Fibroblast of lung (primary cell): ENCODE measurements at regions not wholly inside any gene's neighbourhood (a gene's known extent, or its start where the extent isn't known, plus 50 kb on each side); places are given as distances from the start of the nearest gene placed in this dataset.

Experiments used
- DNase-seq, 2 donors: peaks; one replicate each; pipeline versions ENCODE4 v3.0.0 to v3.0.0-alpha.2; 2010; ENCODE audit warnings: low read depth in 2 of 2
- H2AFZ ChIP-seq: 2 replicates; pipeline ENCODE4 v1.5.1; 2012; ENCODE audit warnings: low read length, control low read depth, inconsistent platforms
- H3K27ac ChIP-seq: 2 replicates; pipeline ENCODE4 v1.5.1; 2011; ENCODE audit warnings: low read length, control low read depth; ENCODE audit not compliant: insufficient read depth
- H3K27me3 ChIP-seq: 2 replicates; pipeline ENCODE4 v1.5.1; 2011; ENCODE audit warnings: mild to moderate bottlenecking, low read length; ENCODE audit not compliant: control insufficient read depth, insufficient read depth
- H3K36me3 ChIP-seq: 2 replicates; pipeline ENCODE4 v1.5.1; 2011; ENCODE audit warnings: low read length; ENCODE audit not compliant: control insufficient read depth, insufficient read depth
- H3K4me1 ChIP-seq: 2 replicates; pipeline ENCODE4 v1.5.1; 2011; ENCODE audit warnings: low read length; ENCODE audit not compliant: control insufficient read depth, insufficient read depth; ENCODE audit errors: extremely low read depth
- H3K4me2 ChIP-seq: 2 replicates; pipeline ENCODE4 v1.5.1; 2011; ENCODE audit warnings: low read length, control low read depth; ENCODE audit not compliant: insufficient read depth; ENCODE audit errors: extremely low read depth
- H3K4me3 ChIP-seq, 4 experiments: fragments of 200-600 bp in 1 of 4; sonication (generic) in 1 of 4; replicated peaks in 1 of 4; 2 replicates each; pipeline ENCODE4 v1.5.1; 2011 to 2016; ENCODE audit warnings: low read length in 4 of 4, low read depth in 3 of 4, mild to moderate bottlenecking in 3 of 4, control low read depth in 2 of 4, inconsistent platforms in 1 of 4, mixed read lengths in 1 of 4; ENCODE audit not compliant: insufficient read depth in 1 of 4; ENCODE audit errors: control extremely low read depth in 1 of 4
- H3K79me2 ChIP-seq: 2 replicates; pipeline ENCODE4 v1.5.1; 2012; ENCODE audit warnings: mild to moderate bottlenecking, low read length, inconsistent platforms; ENCODE audit not compliant: control insufficient read depth, insufficient read depth
- H3K9ac ChIP-seq: 2 replicates; pipeline ENCODE4 v1.5.1; 2011; ENCODE audit warnings: mild to moderate bottlenecking, low read length, control low read depth; ENCODE audit not compliant: insufficient read depth
- H3K9me3 ChIP-seq: 2 replicates; pipeline ENCODE4 v1.5.1; 2012; ENCODE audit warnings: low read depth, low read length; ENCODE audit not compliant: control insufficient read depth, insufficient read depth
- H4K20me1 ChIP-seq: 2 replicates; pipeline ENCODE4 v1.5.1; 2011; ENCODE audit warnings: low read length; ENCODE audit not compliant: control insufficient read depth, insufficient read depth; ENCODE audit errors: extremely low read depth
- EZH2 ChIP-seq: IDR thresholded peaks from 2 replicates; pipeline ENCODE4 v1.5.1; 2012; ENCODE audit warnings: low read length, control low read depth, mild to moderate bottlenecking; ENCODE audit errors: missing control alignments
- TF ChIP-seq, protein P1 (sequence below), 2 donors: IDR thresholded peaks in 1 of 2; conservative IDR thresholded peaks in 1 of 2; 1 replicate in 1 of 2; 2 replicates in 1 of 2; pipeline ENCODE4 v1.5.1; 2011 to 2012; ENCODE audit warnings: low read length in 2 of 2, control low read depth in 1 of 2, inconsistent platforms in 1 of 2, low read depth in 1 of 2, mild to moderate bottlenecking in 1 of 2

DNA sequence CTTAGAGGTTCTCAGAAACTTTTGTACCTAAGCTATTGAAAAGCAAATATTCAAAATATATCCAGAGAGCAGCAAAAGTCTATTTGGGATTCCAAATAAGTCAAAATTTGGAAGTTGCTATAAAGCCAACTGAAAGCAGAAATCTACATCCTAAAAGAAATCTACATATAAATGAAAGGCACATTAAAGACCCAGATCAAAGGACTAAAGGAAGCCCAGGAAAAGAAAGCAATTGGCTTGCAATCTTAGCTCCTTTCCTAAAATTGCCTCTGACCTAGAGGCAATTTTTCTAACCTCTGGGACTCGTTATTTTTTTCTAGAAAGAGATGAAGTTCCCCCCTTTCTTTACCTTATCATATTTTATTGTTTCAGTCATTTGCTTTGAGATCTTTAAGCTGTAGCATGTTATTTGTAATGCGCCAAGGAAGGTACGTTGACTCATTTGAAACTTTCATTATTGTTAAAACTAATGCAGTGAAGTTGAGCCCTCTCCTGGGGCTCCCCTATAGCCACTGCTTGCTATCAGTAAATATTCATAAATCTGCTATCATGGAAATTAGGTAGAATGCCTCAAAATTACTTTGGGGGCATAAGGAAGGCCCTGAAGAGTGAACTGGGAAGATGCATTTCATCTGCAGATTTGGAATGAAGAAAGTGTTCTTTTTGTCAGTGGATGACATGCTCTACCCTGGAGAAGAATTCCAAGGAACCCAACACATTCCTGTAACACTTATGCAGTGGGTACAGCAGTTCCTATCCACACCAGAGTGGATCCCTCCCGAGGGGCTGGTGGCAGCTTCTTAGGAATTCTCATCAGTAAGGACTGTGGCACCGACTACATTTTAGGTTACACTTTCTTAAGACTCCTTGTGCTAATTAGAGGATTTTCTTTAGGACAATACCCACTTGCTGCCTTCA, 177.8 kb upstream of the IGFBP7 start:
- no peaks in the 10 kb centered on the region for H3K27me3 ChIP-seq
- no peaks in the 10 kb centered on the region for H3K79me2 ChIP-seq
- no peak overlapping the region for H3K9ac ChIP-seq
- H3K36me3 ChIP-seq, result no peaks in the 10 kb centered on the region
- H4K20me1 ChIP-seq, result no peaks in the 10 kb centered on the region
- no peak overlapping the region for H3K4me2 ChIP-seq
- no peaks in the 10 kb centered on the region for H3K9me3 ChIP-seq
- DNase-seq, result no peak
- H3K4me3 ChIP-seq, result no peak overlapping the region
- no peaks in the 10 kb centered on the region for H3K4me1 ChIP-seq
- H2AFZ ChIP-seq, result no peak overlapping the region
- H3K27ac ChIP-seq, result no peak overlapping the region
- TF ChIP-seq, protein P1, sequence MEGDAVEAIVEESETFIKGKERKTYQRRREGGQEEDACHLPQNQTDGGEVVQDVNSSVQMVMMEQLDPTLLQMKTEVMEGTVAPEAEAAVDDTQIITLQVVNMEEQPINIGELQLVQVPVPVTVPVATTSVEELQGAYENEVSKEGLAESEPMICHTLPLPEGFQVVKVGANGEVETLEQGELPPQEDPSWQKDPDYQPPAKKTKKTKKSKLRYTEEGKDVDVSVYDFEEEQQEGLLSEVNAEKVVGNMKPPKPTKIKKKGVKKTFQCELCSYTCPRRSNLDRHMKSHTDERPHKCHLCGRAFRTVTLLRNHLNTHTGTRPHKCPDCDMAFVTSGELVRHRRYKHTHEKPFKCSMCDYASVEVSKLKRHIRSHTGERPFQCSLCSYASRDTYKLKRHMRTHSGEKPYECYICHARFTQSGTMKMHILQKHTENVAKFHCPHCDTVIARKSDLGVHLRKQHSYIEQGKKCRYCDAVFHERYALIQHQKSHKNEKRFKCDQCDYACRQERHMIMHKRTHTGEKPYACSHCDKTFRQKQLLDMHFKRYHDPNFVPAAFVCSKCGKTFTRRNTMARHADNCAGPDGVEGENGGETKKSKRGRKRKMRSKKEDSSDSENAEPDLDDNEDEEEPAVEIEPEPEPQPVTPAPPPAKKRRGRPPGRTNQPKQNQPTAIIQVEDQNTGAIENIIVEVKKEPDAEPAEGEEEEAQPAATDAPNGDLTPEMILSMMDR (conservative IDR thresholded peaks at IDR 0.05 in 1 of 2, IDR thresholded peaks at IDR 0.05 in 1 of 2; ENCODE audit: low read depth in 1 of 2, low read length in 2 of 2), result no peak
- no peak for TF ChIP-seq EZH2

DNA sequence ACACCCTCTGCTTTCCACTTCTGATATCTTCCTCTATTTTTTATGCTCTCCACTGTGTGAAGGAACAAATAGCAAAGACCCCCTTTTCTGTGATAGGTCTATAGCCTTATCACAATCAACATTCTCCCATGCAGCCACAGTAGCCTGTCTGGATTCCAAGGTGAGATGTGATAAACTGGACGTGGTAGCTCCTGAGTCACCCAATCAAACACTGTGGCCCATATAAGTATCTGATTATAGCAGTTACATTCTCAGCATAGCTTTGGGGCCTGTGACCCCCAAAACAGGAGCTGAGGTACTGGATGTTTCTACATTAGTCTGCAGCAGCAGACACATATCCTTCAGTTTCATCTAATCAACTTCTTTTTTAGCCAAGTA, 172.7 kb upstream of the IGFBP7 start:
- no peaks in the 10 kb centered on the region for H3K36me3 ChIP-seq

DNA sequence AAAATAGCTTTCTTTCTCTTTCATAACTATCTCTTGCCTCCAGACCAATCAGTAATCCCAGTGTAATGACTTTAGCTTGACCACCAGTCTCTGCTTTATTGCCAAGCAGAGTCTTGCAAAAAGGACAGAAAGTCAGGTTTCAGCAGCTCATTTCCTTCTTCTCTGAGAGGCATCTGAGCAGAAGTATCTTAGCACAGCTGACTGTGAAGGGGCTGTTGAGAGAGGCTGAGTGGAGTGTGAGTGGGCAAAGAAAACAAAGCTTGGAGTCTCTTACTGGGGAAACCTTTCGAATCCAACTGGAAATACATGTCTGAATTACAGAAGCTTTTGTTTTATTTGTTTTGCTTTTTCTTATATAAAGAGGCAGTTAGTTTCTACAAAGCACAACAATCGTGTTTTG, 170.3 kb upstream of the IGFBP7 start:
- Histone ChIP-seq H3K79me2 (no peaks in the 10 kb centered on the region), H3K9ac (no peak overlapping the region), H3K4me1 (no peaks in the 10 kb centered on the region), H3K4me3 (no peak overlapping the region), H3K36me3 (no peaks in the 10 kb centered on the region), H3K9me3 (no peaks in the 10 kb centered on the region), H3K4me2 (no peak overlapping the region), H3K27ac (no peak overlapping the region), H2AFZ (no peak overlapping the region), H4K20me1 (no peaks in the 10 kb centered on the region), H3K27me3 (no peaks in the 10 kb centered on the region)
- DNase-seq, result no peak
- TF ChIP-seq, protein P1 (conservative IDR thresholded peaks at IDR 0.05 in 1 of 2, IDR thresholded peaks at IDR 0.05 in 1 of 2; ENCODE audit: low read depth in 1 of 2, low read length in 2 of 2), result no peak
- TF ChIP-seq EZH2, result no peak

More for the DNA sequence above, 172.7 kb upstream of the IGFBP7 start:
- Histone ChIP-seq H3K4me1 (no peaks in the 10 kb centered on the region), H3K9me3 (no peaks in the 10 kb centered on the region), H3K4me2 (no peak overlapping the region), H3K27ac (no peak overlapping the region), H2AFZ (no peak overlapping the region), H3K27me3 (no peaks in the 10 kb centered on the region), H3K4me3 (no peak overlapping the region), H3K9ac (no peak overlapping the region), H3K79me2 (no peaks in the 10 kb centered on the region), H4K20me1 (no peaks in the 10 kb centered on the region)
- TF ChIP-seq, protein P1 (conservative IDR thresholded peaks at IDR 0.05 in 1 of 2, IDR thresholded peaks at IDR 0.05 in 1 of 2; ENCODE audit: low read depth in 1 of 2, low read length in 2 of 2), result no peak
- no peak for TF ChIP-seq EZH2
- DNase-seq, result no peak
